ENCODE measurements at regions not wholly inside any gene's neighbourhood (a gene's known extent, or its start where the extent isn't known, plus 50 kb on each side); places are given as distances from the start of the nearest gene placed in this dataset.
A peak's percentile ranks its signal among the peaks of the same experiment; 100 is the strongest.

- CTCF ChIA-PET, result interaction anchor here (1.2 to 3.4 kb wide), 8 partner anchors 9 to 290 kb away, joined by 3 to 35 read pairs (median 15); no protein-coding TSS in a partner anchor
- peak overlapping the region; percentile 71 for H2AFZ ChIP-seq (ENCODE audit: low read depth, low read length)
- BruUV-seq (replicated peaks), result no TSS peak
Observed at GRCh38 chr6:71481011-71481410, 192.4 kb downstream of the OGFRL1 start.

More at GRCh38 chr6:71481011-71481410, 192.4 kb downstream of the OGFRL1 start:
- POLR2A ChIA-PET, result interaction anchor here (0.7 kb wide), 1 partner anchor 22 kb away, joined by 3 read pairs; no protein-coding TSS in a partner anchor
- intact Hi-C loops (cut with micrococcal nuclease) (loop anchor here (1.0 kb wide), 1 partner anchor 233 kb away; no protein-coding TSS in a partner anchor), dilution Hi-C loops (cut with MboI; ENCODE audit: extremely low pct_ligation_motif_present, low sequenced_read_pairs) (no loop called here)
- no peaks in the 10 kb centered on the region for H3K79me2 ChIP-seq (ENCODE audit: control insufficient read depth, insufficient read depth, low read length)
- peak overlapping the region; percentile 68 for H3K4me2 ChIP-seq (ENCODE audit: insufficient read depth, low read length)
- peak; percentile 16 for DNase-seq (ENCODE audit: low read depth, low spot score)
- H3K4me3 ChIP-seq (replicated peaks in 1 of 3; ENCODE audit: insufficient read depth in 1 of 3, low read depth in 1 of 3, low read length in 3 of 3), result no peak overlapping the region
- no peaks in the 10 kb centered on the region for H3K36me3 ChIP-seq (ENCODE audit: control insufficient read depth in 2 of 2, extremely low read depth in 1 of 2, insufficient read depth in 2 of 2, low read length in 2 of 2)
- no peak overlapping the region for H3K9ac ChIP-seq (replicated peaks; ENCODE audit: extremely low read depth, insufficient read depth, low read length)
- no peaks in the 10 kb centered on the region for H3K9me3 ChIP-seq (replicated peaks; ENCODE audit: control insufficient read depth, insufficient read depth, low read length)
- no peaks in the 10 kb centered on the region for H3K27me3 ChIP-seq (ENCODE audit: control insufficient read depth in 2 of 2, insufficient read depth in 2 of 2, low read length in 2 of 2)
- FAIRE-seq, result no peak
- H3K9me1 ChIP-seq (replicated peaks; ENCODE audit: control insufficient read depth, extremely low read depth, insufficient read depth, low read length), result no peaks in the 10 kb centered on the region
- peaks cover 38% of the 10 kb centered on the region for H3K4me1 ChIP-seq (ENCODE audit: control insufficient read depth, extremely low read depth, insufficient read depth, low read length)
- H4K20me1 ChIP-seq (replicated peaks; ENCODE audit: control insufficient read depth, extremely low read depth, insufficient read depth, low read length), result no peaks in the 10 kb centered on the region
- no peak for TF ChIP-seq JUN (IDR thresholded peaks at IDR 0.05; ENCODE audit: borderline replicate concordance, insufficient read depth, insufficient read length, low read depth)
- TF ChIP-seq GATA2 (IDR thresholded peaks at IDR 0.05; ENCODE audit: insufficient read depth, insufficient read length, low read depth, low read length), result no peak
- TF ChIP-seq FOS (IDR thresholded peaks at IDR 0.05; ENCODE audit: borderline replicate concordance, insufficient read depth, low read length), result no peak
- no peak for TF ChIP-seq CTCF (IDR thresholded peaks at IDR 0.05; ENCODE audit: extremely low read depth in 1 of 2, insufficient read depth in 1 of 2, low read depth in 1 of 2, low read length in 2 of 2)
- TF ChIP-seq POLR2A (IDR thresholded peaks at IDR 0.05; ENCODE audit: low read depth, low read length), result no peak
- no peak for TF ChIP-seq EZH2 (IDR thresholded peaks at IDR 0.05; ENCODE audit: borderline replicate concordance, low read depth, low read length, severe bottlenecking)
- TF ChIP-seq MYC (IDR thresholded peaks at IDR 0.05; ENCODE audit: low read depth, low read length), result no peak
- no peak for TF ChIP-seq MAX (IDR thresholded peaks at IDR 0.05; ENCODE audit: insufficient read depth, insufficient read length)
- TF ChIP-seq POLR2AphosphoS5 (IDR thresholded peaks at IDR 0.05; ENCODE audit: insufficient read depth, low read depth, low read length), result no peak
- peak overlapping the region; percentile 98 for H3K27ac ChIP-seq (ENCODE audit: insufficient read depth, low read depth, low read length)
